SK-N-MC (cell line): ENCODE measurements at regions not wholly inside any gene's neighbourhood (a gene's known extent, or its start where the extent isn't known, plus 50 kb on each side); places are given as distances from the start of the nearest gene placed in this dataset.
"Not testable (repeated sequence)": the region's sequence is repeated elsewhere in the genome, so short reads cannot be mapped to it uniquely, and the experiment has no call there.

Experiments used
- EZH2 ChIP-seq: fragments of 200-600 bp; sonication (generic); IDR thresholded peaks from one replicate; pipeline ENCODE4 v1.6.1; 2017; ENCODE audit warnings: antibody characterized with exemption
- POLR2AphosphoS5 ChIP-seq: IDR thresholded peaks from 2 replicates; pipeline ENCODE4 v1.6.1; 2012; ENCODE audit warnings: mild to moderate bottlenecking, low read depth, low read length, borderline replicate concordance

DNA sequence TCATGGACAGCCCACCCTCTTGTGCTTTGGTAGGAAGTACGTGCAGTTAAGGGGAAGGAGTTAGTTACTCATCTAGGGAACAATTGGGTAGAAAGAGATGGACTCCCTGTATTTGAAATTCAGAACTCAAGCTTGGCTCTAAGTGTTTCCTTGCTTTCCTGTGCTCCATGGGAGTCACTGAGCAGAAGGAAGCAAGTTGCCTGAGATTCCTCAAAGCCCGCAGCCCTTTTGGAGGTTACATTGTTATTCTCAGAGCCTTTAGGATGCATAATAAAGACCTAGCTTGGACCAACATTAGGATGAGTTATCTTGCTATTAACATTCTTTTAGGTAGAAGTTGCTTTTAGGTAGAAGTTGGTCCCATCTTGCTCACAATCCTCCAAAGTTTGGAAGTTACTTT lies 206.4 kb downstream of the ADRA2C start:
- not testable (repeated sequence) for TF ChIP-seq POLR2AphosphoS5, EZH2
